Stomach smooth muscle (tissue), 2 donors: ENCODE measurements at regions not wholly inside any gene's neighbourhood (a gene's known extent, or its start where the extent isn't known, plus 50 kb on each side); places are given as distances from the start of the nearest gene placed in this dataset.
A peak's percentile ranks its signal among the peaks of the same experiment; 100 is the strongest.

Experiments
- H3K27ac ChIP-seq: one replicate; pipeline ENCODE4 v1.7.0; 2013; ENCODE audit warnings: mild to moderate bottlenecking, low read length, inconsistent platforms
- H3K27me3 ChIP-seq, 2 donors: one replicate each; pipeline ENCODE4 v1.7.0; 2013; ENCODE audit warnings: low read length in 2 of 2; ENCODE audit not compliant: insufficient read depth in 2 of 2, control insufficient read depth in 1 of 2
- H3K36me3 ChIP-seq, 2 donors: one replicate each; pipeline ENCODE4 v1.7.0; 2013; ENCODE audit warnings: low read length in 2 of 2; ENCODE audit not compliant: control insufficient read depth in 2 of 2, insufficient read depth in 2 of 2
- H3K4me1 ChIP-seq: one replicate; pipeline ENCODE4 v1.7.0; 2013; ENCODE audit warnings: low read length; ENCODE audit not compliant: control insufficient read depth, insufficient read depth
- H3K4me3 ChIP-seq, 2 donors: one replicate each; pipeline ENCODE4 v1.7.0; 2013; ENCODE audit warnings: low read length in 2 of 2
- H3K9ac ChIP-seq, 2 donors: one replicate each; pipeline ENCODE4 v1.7.0; 2013; ENCODE audit warnings: low read length in 2 of 2, mild to moderate bottlenecking in 1 of 2
- H3K9me3 ChIP-seq, 2 donors: one replicate each; pipeline ENCODE4 v1.7.0; 2013; ENCODE audit warnings: low read length in 2 of 2; ENCODE audit not compliant: control insufficient read depth in 2 of 2
- donor health status: healthy.
- donor health status: Pancreatic carcinoma.

- peaks cover 33 to 42% of the 10 kb centered on the region in 2 donors for H3K27me3 ChIP-seq
- no peak overlapping the region for H3K9ac ChIP-seq
- no peak overlapping the region for H3K4me3 ChIP-seq
- peaks cover 7% of the 10 kb centered on the region for H3K4me1 ChIP-seq
- no peak overlapping the region for H3K27ac ChIP-seq
- no peaks in the 10 kb centered on the region for H3K9me3 ChIP-seq
- no peaks in the 10 kb centered on the region for H3K36me3 ChIP-seq
These were observed 252.9 kb upstream of the RPL38 start for GRCh38 chr17:73950593-73950914.

GRCh38 chr17:73952082-73952479 is 251.4 kb upstream of the RPL38 start:
- peaks cover 33 to 42% of the 10 kb centered on the region in 2 donors for H3K27me3 ChIP-seq
- no peaks in the 10 kb centered on the region for H3K9me3 ChIP-seq
- peaks cover 7% of the 10 kb centered on the region for H3K4me1 ChIP-seq
- H3K9ac ChIP-seq: no peak overlapping the region
- H3K36me3 ChIP-seq: no peaks in the 10 kb centered on the region
- no peak overlapping the region for H3K27ac ChIP-seq
- H3K4me3 ChIP-seq: peak overlapping the region; percentile 6 to 54

DNA sequence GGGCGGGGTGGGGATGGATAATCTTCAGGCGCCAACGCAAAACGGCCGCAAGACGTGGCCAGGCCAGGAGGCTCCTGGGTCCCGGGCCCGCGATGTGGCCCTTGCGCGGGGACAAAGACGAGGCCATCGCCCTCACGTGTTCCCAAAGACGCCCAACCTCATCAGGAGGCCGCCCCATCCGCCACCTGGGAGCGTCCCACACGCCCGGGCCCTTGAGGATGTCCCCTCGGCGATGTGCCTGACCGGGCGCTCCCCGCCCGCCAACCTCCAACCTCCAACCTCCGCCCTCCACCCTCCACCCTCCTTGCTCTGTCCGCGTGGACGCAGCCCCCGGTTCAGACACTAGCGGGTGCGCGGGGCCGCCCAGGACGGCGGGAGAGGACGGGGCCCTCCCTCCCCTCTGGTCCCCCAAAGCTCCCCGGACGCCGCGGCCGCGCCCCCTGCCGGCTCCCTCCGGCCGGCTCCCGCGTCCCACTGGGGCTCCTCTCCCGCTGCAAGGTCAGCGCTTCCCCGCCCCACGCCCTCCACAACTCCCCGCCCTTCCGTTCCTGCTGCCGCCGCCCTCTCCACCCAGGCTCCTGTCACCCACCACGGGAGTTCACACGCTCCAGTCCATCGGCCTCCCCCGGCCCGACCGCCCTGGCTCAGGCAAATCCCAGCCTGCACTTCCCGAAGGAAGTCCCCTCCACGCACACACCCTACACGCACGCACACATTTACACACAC is 250.8 kb upstream of the RPL38 start:
- Histone ChIP-seq H3K9me3 (no peaks in the 10 kb centered on the region), H3K36me3 (no peaks in the 10 kb centered on the region), H3K4me1 (peaks cover 7% of the 10 kb centered on the region), H3K9ac (no peak overlapping the region), H3K4me3 (peak overlapping the region; percentile 6 to 54), H3K27me3 (peaks cover 33 to 42% of the 10 kb centered on the region in 2 donors), H3K27ac (no peak overlapping the region)

- Histone ChIP-seq H3K27me3 (peaks cover 30 to 39% of the 10 kb centered on the region in 2 donors), H3K27ac (no peak overlapping the region), H3K9ac (no peak overlapping the region), H3K9me3 (no peaks in the 10 kb centered on the region), H3K36me3 (no peaks in the 10 kb centered on the region), H3K4me3 (peak overlapping the region in 1 of 2 donors; percentile 54), H3K4me1 (peaks cover 7% of the 10 kb centered on the region)
These were observed 250.1 kb upstream of the RPL38 start for GRCh38 chr17:73953206-73954033.

- no peak overlapping the region for H3K4me3 ChIP-seq
- H3K27ac ChIP-seq: no peak overlapping the region
- H3K9me3 ChIP-seq: no peaks in the 10 kb centered on the region
- no peaks in the 10 kb centered on the region for H3K36me3 ChIP-seq
- no peak overlapping the region for H3K9ac ChIP-seq
- peaks cover 32 to 34% of the 10 kb centered on the region in 2 donors for H3K27me3 ChIP-seq
- H3K4me1 ChIP-seq: peaks cover 7% of the 10 kb centered on the region
These were observed 248.5 kb upstream of the RPL38 start for GRCh38 chr17:73954951-73955350.

DNA sequence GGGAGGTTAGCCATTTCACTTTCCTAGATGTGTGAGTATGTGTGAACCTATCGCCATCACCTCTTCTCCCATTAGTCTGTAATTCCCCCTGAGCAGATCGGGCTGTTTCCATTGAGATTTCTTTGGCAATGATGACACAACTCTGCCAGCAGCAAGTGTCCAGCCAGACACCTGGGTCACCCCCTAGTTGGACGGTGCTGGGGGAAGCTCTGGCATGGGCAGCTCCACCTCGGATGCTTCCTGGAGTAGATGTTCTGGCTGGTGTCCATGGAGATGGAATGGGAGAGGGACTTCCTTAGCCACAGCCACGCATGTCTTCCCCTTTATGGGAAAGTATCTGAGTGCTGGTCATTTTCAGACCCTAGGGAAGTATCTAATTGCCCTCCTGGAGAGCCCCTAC is 247.9 kb upstream of the RPL38 start:
- peaks cover 7% of the 10 kb centered on the region for H3K4me1 ChIP-seq
- peaks cover 32% of the 10 kb centered on the region in 2 donors for H3K27me3 ChIP-seq
- no peaks in the 10 kb centered on the region for H3K9me3 ChIP-seq
- H3K36me3 ChIP-seq: no peaks in the 10 kb centered on the region
- H3K9ac ChIP-seq: no peak overlapping the region
- H3K4me3 ChIP-seq: no peak overlapping the region
- no peak overlapping the region for H3K27ac ChIP-seq

DNA sequence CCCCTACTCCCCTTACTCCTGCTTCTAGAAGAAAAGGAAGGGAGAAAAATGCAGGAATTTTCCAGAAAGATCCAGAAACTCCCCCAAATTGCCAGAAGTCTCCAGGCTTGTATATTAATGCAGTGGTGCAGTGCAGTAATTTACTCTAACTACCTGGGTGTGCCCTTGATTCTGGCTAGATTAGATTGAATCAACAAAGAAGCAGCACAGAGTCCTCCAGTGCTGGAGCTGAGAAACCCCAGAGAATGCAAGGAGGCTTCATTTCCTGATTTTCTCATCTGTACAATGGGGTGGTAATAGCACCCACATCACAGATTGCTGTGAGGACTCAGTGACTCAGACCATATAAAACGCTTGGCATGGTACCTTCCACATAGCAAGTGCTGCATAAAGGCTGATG is 247.3 kb upstream of the RPL38 start:
- Histone ChIP-seq H3K27me3 (peaks cover 27 to 28% of the 10 kb centered on the region in 2 donors), H3K9me3 (no peaks in the 10 kb centered on the region), H3K4me1 (peaks cover 7% of the 10 kb centered on the region), H3K4me3 (no peak overlapping the region), H3K27ac (no peak overlapping the region), H3K9ac (no peak overlapping the region), H3K36me3 (no peaks in the 10 kb centered on the region)

- H3K27me3 ChIP-seq: peaks cover 25% of the 10 kb centered on the region in 2 donors
- no peaks in the 10 kb centered on the region for H3K36me3 ChIP-seq
- H3K9me3 ChIP-seq: no peaks in the 10 kb centered on the region
- H3K4me1 ChIP-seq: peaks cover 7% of the 10 kb centered on the region
- H3K4me3 ChIP-seq: no peak overlapping the region
- H3K9ac ChIP-seq: no peak overlapping the region
- H3K27ac ChIP-seq: no peak overlapping the region
These were observed 246.6 kb upstream of the RPL38 start for GRCh38 chr17:73956595-73957465.

DNA sequence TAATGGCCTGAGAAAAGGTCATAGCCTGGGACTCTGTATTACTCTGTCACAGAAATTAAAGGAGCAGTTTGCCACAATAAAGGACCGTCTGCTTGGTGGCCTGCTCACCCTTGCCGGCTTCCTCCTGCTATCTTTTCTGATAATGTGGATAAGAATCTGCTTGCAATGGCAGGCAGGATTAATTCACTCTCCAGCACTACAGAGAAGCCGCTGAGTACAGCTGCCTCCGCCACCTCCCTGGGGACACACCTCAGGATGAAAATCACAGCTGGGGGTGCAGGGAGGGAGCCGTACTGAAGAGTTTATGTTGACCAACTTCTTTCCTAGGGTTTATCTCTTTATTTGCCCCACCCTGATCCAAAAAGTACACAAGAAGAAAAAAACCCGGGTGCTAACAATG is 245.9 kb upstream of the RPL38 start:
- Histone ChIP-seq H3K9me3 (no peaks in the 10 kb centered on the region), H3K4me1 (peaks cover under 1% of the 10 kb centered on the region), H3K27me3 (peaks cover 18% of the 10 kb centered on the region in 2 donors), H3K9ac (no peak overlapping the region), H3K4me3 (no peak overlapping the region), H3K36me3 (no peaks in the 10 kb centered on the region), H3K27ac (no peak overlapping the region)

DNA sequence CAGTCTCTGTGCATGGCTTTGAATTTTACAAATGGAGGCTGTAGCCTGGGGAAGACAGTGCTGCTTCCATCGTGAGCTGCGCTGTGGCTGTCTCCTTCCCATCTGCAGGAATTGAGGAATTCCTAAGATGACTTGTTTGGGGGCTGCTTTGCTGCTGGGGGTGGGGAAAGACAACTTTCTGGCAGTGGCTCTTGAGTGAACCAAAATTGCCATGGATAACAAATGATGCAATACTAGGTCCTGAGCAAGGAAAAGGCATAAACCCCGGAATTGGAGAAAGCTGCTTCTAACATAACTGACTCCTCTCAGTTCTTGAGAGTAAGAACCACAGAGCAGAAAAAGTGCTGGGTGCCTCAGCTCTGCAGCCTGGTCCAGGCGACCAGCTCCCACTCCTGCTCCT is 245.0 kb upstream of the RPL38 start:
- H3K4me1 ChIP-seq: no peaks in the 10 kb centered on the region
- no peak overlapping the region for H3K27ac ChIP-seq
- H3K9me3 ChIP-seq: no peaks in the 10 kb centered on the region
- H3K27me3 ChIP-seq: peaks cover 10 to 11% of the 10 kb centered on the region in 2 donors
- H3K36me3 ChIP-seq: no peaks in the 10 kb centered on the region
- no peak overlapping the region for H3K9ac ChIP-seq
- no peak overlapping the region for H3K4me3 ChIP-seq
